IPS-NIHi7 (cell line): ENCODE measurements at regions not wholly inside any gene's neighbourhood (a gene's known extent, or its start where the extent isn't known, plus 50 kb on each side); places are given as distances from the start of the nearest gene placed in this dataset.
A peak's percentile ranks its signal among the peaks of the same experiment; 100 is the strongest.

Experiments used
- DNase-seq: peaks from one replicate; pipeline ENCODE4 v3.0.0; 2012; ENCODE audit warnings: mixed read lengths; ENCODE audit errors: extremely low spot score

DNA sequence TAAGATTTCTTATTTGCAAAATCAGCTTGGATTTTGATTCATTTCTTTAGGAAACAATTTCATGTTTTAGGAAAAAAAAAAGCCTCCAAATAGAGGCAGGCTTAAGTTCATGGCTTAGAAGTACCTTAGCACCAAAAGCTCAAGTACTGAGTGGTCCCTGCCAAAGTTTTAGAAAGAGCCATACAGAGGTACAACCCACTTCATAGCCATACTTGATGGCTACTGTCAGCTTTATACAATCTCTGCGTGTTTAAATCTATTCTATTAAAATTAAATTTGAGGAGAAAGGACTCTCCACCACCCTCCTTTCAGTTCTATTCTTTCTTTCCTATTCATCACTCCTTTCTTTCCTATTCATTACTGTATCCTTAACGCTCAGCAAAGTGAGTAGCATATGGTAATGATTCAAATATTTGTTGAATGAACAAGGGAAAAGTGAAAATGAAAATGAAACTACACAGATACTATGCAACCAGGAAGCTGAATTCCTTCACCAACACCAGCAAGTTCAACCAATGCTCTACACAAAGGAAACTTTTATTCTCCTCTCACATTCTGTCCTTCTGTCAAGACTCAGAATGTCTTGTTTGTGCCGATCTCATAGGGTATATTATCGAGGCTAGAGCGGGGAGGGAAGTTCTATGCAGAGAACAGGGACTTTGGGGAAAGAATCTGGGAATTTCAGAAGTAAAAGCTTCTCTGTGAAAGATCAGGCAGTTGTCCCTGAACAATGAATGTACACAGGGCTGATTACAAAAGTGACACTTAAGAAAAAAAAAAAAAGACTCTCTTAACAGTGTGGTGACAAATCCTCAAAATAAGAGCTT lies 138.6 kb upstream of the SPEF2 start:
- no peak for DNase-seq

DNA sequence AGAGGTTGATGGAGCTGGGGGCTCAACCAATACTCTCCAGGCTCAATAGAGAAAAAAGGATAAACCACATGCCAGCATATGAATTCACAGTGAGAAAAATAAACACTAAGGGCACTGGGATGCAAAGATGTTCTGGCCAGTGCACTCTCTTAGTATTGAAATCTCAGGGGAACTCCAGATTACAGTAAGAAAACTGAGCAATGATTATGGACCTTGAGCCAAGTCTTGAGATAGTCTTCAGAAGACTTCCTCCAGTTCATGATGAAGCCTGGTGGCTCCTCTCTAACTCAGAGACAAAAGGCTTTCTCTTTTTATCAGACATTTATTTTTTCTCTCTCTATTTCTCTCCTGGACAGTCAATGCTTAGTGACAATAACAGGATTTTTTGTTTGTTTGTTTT lies 139.8 kb upstream of the SPEF2 start:
- no peak for DNase-seq

DNA sequence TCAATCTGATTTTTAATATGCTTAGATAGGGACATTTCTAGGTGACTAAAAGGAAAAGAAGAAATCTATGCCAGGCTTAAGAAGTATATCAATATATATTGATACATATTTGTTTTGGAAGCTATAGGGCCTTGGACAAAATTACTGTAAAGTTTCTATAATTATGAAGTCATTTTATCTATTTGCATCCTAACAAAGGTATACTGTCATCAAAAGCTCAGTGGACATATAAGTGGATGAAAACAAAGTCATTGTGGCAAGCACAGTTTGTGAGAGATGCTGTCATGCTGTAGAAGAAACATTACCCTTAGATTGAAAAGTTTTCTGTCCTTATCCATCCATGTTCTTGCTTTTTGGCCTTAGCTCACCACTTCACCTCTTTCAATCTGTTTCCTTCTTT lies 140.3 kb upstream of the SPEF2 start:
- DNase-seq, result no peak

DNA sequence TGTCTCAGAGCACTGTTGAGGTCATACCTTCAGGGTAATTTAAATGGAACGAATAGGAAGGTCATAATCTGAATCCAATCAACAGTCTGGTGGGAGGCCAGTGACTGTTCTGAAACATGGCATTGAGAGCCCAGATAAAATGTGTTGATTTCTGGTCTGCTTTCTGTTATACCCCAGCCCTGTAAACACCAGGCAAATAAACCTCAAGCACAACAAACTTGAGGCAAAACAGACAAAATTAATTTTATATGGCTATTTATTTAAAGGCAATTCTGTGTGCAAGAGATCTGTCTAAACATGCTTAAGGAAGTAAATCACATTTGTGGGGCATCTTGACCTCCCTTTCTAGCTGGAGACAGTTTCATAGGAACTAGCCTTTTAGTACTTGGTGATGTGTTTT lies 140.9 kb upstream of the SPEF2 start:
- no peak for DNase-seq

DNA sequence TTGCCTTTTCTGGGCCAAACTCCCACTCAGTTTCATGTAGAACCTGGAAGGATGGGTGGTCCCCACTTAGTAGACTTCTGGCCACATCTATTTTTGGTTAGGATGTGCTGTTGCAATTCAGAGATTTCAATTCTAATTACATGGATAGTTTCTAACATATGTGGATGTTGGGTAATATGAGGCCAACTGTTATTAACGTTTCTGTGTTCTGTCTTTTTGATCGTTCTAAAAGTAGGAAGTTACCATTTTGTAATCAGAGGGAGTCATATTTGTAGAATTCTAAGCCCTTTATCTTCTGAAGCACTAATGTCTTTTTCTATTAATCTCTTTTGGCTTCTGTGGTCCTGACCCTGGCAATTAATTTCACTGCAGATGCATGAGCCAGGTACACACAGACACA lies 141.6 kb upstream of the SPEF2 start:
- DNase-seq, result no peak

DNA sequence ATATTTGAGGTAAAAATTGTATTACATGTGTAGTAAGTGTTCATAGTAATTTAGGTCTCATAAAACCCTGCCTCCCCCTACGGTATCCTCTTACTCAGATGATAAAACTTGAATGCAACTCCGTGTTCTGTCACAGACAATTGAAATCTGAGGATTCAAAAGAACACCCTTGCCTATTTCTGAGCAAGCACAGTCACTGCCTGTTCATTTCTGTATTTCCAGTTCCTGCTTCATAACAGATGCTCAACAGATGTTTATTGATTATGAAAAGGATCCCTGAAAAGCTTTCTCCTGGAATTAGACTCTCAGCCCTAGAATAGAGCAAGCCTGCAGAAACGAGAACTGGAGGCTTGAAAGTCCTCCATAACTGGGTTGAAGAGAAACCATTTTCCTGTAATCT lies 144.1 kb upstream of the SPEF2 start:
- DNase-seq, result no peak

DNA sequence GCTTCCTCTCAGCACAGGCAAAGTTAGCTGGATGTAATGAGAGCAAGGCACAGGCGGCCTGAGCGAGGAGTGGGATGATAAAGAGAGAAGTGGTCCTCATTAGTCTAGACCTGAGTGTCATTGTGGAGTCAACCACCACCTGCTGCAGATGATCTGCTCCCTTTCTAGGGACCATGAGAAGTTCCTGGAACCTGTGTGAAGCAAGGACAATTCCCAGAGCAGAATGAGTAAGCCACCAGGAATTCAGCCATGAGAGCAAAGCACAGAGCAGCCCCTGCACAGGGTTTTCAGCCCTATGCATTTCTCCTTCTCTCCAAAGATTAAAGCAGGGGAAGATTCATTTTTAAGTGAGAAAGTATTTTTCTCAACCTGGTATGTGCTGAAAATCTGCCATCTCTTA lies 146.8 kb upstream of the SPEF2 start:
- DNase-seq, result peak; percentile 25

DNA sequence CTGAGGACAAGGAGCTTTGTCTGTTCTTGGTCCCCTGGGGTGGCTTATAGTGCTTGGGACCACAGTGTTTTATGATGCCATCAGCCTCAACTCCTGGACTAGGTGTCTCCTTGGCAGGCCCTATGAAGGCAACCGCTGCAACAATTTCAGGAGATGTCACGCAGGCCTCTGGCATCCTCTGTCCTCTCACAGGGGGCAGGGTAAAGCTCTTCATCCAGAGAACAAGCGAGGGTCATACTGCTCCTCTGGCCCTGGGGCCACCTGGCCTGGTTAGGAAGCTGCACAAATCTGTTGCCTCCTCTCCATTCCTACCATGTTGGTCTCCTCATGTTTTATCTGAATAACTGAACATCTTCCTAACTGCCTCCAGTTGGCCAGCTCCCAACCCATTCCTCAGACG lies 148.9 kb upstream of the SPEF2 start:
- DNase-seq, result no peak

DNA sequence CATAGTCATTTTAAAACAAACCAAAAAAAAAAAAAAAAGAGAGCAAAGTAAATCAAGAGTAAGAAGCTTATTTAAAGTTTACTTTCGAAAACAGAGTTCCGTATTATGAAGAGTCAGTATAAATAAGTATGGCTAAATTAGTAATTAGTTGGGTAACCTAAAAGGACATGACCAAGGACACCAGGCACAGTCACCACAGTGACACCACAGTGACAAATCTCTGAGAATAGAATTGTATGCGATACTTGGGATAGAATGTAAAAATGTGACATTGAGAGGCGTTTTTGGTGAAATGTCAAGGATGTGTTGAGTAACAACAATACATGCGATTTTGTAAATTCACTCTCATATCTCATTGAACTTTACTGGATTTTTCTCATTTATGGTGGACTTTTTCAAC lies 150.9 kb upstream of the SPEF2 start:
- no peak for DNase-seq

DNA sequence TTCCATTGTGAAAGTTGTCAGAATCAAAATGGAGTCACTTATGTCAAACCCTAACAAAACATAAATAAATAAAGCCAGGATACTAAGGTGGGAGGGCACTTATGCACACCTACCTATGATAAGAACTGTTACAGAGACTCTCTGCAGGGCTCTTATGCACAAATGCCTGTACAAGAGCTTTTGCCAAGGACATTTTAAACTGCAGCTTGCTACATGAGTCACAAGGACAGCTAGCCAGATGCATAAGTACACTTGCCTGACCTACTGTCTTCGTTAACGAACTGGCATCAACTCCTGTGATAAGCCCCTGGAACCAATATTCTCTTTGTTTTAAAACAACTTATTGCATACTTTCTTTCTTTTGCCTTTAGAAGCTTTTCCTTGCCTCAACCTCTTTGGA lies 152.9 kb upstream of the SPEF2 start:
- DNase-seq, result no peak

DNA sequence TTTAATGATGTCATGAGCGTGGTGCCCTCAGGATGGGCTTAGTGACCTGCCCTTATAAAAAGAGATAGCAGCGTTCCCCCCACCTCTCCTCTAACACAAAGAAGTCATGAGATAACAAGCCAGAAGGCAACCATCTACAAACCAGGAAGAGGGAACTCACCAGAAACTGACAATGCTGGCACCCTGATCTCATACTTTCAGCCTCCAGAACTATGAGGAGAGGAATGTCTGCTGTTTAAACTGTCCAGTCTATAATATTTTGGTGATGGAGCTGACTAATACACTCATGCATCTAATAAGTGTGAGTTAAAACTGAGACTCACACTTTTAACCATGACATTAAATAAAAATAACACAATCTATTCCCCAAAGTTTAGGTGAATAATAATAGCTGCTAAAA lies 156.1 kb upstream of the SPEF2 start:
- DNase-seq, result no peak

DNA sequence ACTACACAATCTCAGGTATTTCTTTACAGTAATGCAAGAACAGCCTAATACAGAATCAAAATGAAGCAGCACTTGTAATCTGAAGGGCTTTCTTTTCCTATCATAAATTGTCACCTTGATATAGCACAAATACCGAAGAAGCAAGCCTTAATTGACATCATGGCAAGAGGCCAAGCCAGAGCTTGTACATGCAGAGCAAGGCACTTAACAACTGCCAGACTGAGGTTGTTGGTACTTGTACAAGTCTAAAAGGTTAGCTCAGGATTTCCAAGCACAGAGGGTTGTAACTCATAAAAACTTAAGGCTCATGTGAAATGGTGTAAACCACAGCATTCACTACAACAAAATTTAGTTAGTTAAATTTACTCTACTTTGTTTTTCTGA lies 158.8 kb upstream of the SPEF2 start:
- no peak for DNase-seq

DNA sequence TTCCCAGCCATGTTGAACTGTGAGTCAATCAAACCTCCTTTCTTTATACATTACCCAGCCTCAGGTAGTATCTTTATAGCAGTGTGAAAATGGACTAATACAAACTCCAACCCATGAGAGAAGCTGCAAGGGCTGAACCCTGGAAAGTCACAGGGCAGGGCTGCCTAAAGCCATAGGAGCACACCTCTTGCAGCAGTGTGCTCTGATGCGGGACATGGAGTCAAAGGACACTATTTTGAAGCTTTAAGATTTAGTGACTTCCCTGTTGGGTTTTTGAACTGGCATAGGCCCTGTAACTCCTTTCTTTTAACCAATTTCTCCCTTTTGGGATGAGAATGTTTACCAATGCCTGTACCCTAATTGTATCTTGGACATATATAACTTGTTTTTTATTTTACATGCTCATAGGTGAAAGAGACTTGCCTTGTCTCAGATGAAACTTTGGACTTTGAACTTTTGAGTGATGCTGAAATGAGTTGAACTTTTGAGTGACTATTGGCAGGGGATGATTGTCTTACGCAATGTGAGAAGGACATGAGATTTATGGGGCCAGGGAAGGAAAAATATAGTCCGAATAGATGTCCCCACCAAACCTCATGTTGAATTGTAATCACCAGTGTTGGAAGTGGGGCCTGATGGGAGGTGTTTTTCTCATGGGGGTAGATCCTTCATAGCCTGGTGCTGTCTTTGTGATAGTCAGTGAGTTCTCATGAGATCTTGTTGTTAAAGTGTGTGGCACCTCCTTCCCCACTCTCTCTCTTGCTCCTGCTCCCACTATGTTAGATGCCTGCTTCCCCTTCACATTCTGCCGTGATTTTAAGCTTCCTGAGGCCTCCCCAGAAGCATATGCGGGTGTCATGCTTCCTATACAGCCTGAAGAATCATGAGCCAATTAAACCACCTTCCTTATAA lies 159.5 kb upstream of the SPEF2 start:
- no peak for DNase-seq

DNA sequence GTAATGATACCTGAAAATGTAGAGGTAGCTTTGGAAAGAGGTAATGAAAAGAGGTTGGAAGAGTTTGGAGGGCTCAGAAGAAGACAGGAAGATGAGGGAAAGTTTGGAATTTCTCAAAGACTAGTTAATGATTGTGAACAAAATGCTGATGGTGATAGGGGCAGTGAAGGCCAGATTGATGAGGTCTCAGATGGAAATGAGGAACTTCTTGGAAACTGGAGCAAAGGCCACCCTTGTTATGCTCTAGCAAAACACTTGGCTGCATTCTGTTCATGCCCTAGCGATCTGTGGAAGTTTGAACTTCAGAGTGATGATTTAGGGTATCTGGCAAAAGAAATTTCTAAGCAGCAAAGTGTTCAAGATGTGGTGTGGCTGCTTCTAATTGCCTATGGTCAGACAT lies 161.2 kb upstream of the SPEF2 start:
- DNase-seq, result no peak

DNA sequence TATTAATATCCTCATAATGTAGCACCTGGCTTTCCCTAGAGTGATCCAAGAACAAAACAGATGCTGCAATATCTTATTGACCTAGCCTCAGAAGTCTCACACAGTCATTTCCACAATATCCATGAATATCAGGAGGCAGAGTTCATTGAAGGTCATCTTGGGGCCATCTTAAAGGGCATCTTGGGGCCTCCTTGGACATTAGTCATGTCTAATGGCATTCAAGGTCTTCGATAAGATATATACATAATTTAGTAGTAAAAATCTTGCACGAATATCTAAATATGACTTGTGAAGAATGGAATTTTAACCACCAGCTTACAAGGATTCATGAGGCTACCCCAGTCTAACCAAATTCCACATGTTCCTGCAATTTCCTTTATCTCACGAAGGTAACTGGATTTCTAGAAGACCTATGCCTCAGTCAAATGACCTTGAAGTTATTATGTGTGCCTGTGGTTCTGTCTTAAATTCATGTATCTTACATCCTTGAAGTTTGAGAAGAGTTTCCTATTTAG lies 163.6 kb upstream of the SPEF2 start:
- no peak for DNase-seq

DNA sequence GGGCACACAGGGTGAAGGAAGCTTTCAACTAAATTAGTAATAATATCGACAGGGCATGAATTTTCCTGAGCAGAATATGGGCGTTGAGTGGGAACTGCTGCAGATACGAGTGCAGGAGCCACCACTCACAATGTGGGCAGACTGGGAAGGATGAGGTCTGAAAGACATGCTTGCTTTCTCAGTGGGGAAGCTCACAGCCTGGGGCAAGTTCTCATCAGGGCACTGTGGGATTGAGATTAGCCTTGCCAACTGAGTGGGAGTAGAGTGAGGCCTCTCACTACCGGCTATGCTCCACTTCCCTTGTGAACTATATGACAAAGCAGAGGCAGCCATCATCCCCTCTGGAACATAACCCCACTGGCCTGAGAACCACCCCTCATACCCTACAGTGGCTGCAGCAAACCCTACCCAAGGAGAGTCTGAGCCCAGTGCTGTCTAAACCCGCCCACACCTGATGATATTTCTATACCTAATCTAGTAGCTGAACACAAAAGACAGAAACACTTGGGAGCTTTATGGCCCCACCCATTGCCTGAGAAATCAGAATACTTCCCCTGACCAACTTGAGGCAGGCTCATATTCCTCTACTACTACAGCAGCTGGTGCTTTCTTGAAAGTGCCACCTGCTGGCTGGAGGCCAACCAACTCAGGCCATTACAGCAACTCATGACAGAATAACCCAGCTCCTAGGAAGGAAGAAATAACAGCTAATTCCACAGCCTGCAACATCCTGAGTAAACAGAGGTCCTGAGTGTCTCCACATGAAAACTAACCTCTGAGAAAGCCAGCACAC lies 173.7 kb upstream of the SPEF2 start:
- DNase-seq, result no peak

DNA sequence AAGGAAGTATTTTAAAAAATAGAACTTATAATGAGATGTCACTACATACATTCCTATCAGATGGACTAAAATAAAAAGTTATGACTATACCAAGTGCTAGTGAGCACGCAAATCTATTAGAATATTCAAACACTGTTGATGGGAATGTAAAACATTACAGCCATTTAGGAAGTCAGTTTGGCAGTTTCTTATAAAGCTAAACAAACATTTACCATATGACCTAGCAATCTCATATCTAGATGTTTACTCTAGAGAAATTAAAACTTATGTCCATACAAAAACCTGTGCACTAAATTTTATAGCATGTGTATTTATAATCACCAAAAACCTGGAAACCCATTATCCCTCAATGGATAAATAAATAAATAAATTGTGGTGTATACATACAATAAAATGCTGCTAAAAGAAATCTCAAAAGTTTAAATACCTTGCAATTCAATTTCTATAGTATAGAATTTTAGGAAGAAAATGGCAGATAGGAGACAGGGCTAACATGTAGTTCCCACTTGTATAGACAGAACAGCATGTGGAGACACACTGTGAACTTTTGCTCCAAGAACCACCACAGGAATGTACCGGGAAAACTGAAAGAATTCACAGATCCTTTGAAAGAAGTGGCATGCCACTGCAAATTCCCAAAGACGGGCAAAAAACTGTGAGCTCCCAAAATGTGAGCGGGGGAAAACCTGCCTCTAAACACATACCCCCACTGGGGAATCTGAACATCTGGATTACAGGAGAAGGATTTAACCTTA lies 174.6 kb upstream of the SPEF2 start:
- DNase-seq, result no peak

DNA sequence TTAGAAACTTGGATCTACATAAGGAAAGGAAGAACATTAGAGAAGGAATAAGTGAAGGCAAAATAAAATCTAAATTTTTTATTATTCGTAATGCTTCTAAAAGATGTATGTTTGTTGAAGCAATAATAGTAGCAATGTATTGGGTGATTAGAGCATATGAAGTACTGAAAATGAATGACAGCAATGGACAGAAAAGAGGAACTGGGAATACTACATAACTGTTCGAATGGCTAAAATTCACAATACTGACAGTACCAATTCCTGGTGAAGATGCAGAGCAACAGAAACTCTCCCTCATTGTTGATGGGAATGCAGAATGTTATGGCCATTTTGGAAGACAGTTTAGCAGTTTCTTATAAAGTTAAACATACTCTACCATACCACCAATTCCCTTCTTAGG lies 177.3 kb upstream of the SPEF2 start:
- DNase-seq, result no peak

DNA sequence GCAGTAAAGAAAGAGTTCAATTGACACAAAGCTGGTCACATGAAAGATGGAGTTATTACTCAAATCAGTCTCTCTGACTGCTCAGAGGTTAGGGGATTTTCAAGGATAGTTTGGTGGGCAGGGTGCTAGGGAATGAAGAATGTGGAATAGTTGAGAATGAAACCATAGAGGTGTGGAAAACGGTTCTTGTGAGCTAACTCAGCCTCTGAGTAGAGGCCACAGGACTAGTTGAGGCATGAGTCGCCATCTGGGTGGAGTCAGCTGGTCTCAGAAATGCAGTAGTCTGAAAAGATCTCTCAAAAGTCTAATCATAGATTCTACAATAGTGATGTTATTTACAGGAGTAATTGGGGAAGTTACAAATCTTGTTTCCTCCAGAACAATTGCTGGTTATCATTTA lies 178.9 kb upstream of the SPEF2 start:
- no peak for DNase-seq

DNA sequence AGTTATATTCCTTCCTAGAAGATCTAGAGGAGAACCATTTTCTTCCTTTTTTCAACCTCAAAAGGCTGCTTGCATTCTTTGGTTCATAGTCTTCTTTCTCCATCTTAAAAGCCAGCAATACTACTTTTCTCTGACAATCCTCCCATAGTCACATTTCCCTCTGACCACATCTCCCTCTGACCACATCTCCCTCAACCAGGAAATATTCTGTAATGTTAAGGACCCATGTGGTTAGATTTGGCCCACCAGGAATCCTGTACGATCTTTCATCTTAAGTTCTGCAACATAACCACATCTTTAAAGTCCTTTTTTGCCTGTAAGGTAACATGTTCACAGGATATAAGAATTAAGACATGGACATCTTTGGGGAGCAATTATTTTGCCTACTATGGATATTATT lies 179.4 kb upstream of the SPEF2 start:
- no peak for DNase-seq

DNA sequence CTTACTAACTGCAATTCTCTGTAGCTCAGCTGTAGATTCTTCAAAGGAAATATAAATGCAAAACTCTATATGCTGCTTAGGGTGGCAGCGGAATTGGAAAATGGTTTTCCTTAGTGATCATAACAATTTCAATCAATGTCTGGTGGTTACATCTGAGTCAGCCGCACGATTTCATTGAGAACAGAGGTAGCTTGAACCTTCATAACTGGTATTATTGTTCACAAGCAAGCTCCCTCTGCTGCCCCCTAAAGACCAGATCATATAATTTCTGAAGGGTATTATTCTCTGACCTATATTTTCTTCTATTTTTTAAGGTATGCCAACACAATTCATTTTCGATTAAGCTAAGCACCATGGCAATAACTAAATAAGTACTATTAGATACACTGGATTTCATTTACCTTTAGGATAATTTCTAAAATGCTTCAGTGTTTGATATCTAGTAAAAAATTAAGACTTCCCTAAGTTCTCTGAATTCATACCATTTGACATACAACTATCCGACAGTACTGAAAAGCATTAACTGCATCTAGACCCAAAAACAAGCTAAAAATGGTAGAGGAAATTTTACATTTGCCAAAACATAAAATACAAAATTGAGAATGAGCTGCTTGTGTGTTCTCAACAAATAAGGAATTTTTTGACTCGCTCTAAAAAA lies 181.1 kb upstream of the SPEF2 start:
- peak; percentile 49 for DNase-seq
